SW480 (cell line): ENCODE measurements at regions not wholly inside any gene's neighbourhood (a gene's known extent, or its start where the extent isn't known, plus 50 kb on each side); places are given as distances from the start of the nearest gene placed in this dataset.
"Not testable (repeated sequence)": the region's sequence is repeated elsewhere in the genome, so short reads cannot be mapped to it uniquely, and the experiment has no call there.

Experiments
- DNase-seq: peaks from one replicate; pipeline ENCODE4 v3.0.0-alpha.2; 2016; ENCODE audit warnings: low spot score

- DNase-seq = no peak
Observed at GRCh38 chr2:215831296-215831913, 181.9 kb downstream of the MREG start.

DNA sequence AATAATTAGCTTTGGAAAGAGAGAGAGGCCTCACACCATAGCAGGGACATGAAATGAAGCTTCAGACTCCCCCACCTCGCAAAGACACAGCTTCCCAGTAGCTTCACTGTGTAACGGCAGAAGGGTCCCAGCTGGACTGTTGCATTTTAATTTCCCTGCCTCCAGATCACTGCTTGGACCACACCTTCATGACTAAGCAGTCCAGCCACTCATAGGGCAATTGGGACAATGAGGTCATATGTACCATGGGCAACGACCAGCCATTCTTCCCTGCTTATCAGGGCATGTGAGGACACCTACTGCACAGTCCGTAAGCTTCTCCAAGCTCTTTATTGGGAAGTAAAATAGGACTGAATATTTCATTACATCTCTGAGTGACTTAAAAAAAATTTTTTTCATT is 183.0 kb downstream of the MREG start:
- DNase-seq = peak; percentile 63

GRCh38 chr2:215829261-215829660 is 184.1 kb downstream of the MREG start:
- no peak for DNase-seq

DNA sequence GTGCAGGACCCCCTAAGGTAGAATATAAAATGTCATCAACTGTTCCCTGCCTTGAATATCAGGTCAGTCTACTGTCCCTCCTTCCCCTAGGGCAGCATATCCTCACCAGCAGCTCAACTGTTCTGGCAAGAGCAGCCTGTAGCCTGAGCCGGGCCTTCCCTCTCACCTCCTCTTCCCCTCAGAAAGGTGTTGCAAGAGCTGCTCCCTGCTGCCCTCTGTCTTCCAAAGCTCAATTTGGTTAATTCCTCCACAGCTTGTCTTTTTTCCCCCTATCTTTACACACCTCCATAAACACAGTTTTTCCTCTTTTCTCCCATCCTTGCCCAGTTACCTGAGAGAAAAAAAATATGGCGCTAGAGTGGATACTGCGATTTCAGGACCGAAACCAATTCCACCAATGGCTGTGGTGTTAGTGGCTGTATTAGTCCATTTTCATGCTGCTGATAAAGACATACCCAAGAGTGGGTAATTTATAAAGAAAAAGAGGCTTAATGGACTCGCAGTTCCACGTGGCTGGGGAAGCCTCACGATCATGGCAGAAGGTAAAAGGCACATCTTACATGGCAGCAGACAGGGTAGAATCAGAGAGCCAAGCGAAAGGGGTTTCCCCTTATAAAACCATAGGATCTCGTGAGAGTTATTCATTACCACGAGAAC is 184.7 kb downstream of the MREG start:
- peak; percentile 68 for DNase-seq

DNA sequence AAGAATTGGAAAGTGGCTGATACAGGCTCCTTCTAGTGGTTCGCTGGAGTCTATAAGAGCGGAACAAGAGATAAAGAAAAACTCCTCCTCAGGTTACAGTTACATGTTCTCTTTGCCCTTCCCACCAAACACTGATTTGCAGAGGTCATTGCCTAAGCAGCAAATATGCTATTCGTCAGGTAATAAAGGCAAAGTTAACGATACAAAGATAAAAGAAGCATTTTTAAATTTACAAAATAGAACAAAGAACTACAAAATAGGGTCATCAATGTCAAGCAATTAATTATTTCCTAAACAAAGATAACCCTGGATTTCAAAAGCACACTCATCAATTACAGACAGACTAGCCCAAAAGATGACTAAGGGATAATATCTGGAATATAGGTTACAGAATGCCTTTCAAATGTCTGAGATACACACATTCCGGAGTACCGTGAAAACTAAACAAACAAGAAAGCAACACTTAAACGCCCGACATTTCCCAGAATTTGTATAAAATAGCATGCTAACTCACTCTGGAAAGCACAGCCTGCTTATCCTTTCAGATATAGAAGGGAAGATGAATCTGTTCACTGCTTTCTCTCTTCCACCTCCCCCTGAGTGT is 186.4 kb downstream of the MREG start:
- no peak for DNase-seq

DNA sequence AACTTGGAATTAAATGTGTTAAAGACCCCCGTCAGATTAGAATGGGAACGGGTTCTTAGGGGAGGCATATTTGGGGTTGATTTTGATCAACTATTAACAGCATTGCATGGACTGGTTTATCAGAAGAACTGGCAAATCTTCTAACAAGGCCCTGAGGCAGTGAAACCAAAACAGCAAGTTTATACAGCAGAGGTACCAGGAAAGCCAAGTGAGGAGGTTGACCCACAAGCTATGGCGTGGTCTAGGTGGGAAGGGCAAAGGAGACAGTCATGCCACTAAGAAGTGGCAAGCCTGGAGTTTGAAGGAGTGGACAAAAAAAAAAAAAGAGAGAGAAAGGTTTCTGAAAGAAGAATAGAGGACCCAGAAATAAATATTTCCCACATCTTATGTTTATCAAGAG is 187.0 kb downstream of the MREG start:
- no peak for DNase-seq

- no peak for DNase-seq
Observed at GRCh38 chr2:215825707-215826106, 187.6 kb downstream of the MREG start.

- DNase-seq = not testable (repeated sequence)
Observed at GRCh38 chr2:215821298-215821697, 192.1 kb downstream of the MREG start.

- DNase-seq = not testable (repeated sequence)
Observed at GRCh38 chr2:215819713-215820112, 193.6 kb downstream of the MREG start.

DNA sequence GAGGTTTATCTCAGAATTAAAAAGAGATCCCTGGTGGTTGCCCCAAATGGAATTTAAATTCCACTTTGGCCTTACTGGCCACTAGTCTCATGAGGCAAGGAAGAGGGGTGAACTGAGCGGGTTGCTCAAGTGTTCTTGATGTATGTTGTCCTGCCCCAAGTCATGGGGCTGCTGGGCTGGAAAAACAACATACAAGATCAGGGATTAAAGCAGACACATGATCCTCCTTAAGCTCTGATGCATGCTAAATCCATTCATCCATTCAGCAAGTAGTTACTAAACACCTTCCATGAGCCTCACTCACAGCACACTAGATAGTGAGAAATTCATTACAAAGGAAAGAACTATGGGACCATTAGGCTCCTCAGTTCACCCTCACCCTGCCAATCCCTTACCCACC is 196.3 kb downstream of the MREG start:
- DNase-seq = no peak

GRCh38 chr2:215816424-215816823 is 196.9 kb downstream of the MREG start:
- no peak for DNase-seq

GRCh38 chr2:215815960-215816359 is 197.4 kb downstream of the MREG start:
- no peak for DNase-seq

- DNase-seq = no peak
Observed at GRCh38 chr2:215812966-215813365, 200.4 kb downstream of the MREG start.

DNA sequence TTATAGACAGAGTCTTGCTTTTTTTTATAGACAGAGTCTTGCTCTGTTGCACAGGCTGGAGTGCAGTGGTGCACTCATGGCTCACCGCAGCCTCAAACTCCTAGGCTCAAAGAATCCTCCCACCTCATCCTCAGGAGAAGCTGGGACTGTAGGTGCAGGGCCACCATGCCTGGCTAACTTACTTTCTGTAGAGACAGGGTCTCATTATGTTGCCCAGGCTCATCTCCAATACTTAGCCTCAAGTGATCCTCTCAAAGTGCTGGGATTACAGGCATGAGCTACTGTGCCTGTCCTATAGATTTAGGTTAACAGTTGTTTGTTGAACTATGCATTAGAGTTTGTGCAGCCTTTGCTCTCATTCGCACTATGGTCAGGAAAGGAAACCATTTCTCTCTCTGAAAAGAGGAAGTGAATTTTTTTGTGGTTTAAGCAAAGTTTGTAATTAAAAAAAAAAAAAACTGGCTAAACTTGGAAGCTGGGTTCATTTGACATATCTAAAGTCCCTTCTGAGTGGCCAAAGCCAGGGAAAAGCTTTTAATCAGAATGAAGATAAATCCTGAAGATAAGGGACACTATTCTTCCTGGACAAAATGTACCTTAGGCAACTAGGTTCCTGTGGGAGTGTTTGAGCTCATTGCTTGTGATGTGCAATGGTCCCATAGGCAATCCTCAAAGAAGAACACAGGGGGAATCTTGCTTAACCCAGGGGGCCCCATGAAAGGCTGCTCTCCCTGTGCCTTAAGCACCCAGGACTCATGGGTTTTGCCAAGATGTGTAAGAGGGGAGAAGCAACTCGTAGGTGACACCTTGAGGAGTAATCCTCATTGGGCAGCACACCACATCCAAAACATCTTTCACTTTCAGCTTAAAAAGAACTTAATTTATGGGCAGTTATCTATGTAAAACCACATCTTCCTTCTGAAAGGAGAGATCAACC is 201.7 kb downstream of the MREG start:
- DNase-seq = no peak

DNA sequence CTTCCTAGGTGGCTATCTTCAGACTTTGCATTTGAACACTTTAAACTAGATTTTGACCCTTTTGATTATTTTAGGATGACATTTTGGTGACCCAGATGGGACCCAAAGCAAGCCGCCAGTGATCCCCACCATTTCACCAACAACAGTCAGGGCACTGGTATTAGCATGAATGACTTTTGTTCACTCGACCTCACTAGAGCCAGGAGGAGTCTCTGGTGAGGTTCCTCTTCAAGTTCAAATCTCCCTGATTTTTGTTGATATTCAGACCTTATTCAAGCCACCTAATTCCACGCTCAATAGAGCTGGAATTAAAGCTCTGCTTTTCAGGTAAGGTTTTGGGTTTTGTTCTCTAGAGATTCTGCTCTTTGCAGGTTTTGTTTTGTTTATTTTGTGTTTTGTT is 202.3 kb downstream of the MREG start:
- no peak for DNase-seq

GRCh38 chr2:215808996-215809395 is 204.4 kb downstream of the MREG start:
- no peak for DNase-seq

DNA sequence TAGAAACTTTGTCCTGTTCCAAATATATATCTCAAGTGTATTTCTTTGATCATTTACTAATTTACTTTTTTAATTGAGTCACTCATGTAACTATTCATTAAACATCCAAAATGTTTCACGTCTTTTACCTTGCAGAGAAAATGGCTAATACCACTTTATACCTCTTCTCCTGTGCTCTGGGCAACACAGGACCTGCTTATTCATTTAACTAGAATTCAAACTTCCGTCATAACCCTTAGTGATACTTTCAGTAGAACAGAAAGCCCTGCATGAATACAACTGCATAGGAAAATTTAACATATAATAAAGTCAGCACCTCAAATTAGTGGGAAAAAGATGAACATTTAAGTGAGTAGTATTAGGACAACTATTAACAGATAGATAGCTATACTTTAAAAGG is 205.2 kb downstream of the MREG start:
- no peak for DNase-seq

DNA sequence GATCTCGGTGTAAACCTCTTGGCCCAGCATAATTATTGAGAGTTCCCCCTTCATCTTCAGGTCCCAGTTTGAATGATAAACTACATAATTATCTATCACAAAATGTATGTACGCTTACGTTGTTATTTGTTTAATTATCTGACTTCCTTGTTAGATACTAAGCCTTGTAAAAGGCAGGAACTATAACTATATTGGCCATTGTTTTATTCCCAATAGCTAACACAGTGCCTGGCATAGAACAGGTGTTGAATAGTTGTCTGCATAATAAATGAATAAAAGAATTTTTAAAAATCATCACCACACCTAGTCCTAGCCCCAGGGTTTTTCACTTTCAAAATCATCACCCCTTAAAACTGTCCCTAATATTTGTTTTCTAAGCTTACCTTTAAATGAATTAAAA is 207.9 kb downstream of the MREG start:
- no peak for DNase-seq

- no peak for DNase-seq
Observed at GRCh38 chr2:215803150-215803549, 210.2 kb downstream of the MREG start.

DNA sequence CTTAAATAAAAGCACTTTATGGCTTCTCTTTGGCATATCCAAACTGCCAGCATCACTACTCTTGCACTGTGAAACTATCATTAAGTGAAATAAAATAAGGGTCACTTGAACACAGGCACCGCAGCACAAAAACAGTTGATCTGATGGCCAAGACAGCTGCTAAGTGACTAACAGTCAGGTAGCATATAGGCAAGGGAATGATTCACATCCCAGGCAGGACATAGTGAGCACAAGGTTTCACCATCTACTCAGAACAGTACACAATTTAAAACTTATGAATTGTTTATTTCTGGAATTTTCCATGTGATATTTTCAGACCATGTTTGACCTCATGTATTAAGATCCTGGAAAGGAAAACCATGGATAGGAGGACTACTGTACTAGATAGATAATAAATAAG is 214.2 kb downstream of the MREG start:
- DNase-seq = no peak

GRCh38 chr2:215797676-215798075 is 215.7 kb downstream of the MREG start:
- DNase-seq = no peak

DNA sequence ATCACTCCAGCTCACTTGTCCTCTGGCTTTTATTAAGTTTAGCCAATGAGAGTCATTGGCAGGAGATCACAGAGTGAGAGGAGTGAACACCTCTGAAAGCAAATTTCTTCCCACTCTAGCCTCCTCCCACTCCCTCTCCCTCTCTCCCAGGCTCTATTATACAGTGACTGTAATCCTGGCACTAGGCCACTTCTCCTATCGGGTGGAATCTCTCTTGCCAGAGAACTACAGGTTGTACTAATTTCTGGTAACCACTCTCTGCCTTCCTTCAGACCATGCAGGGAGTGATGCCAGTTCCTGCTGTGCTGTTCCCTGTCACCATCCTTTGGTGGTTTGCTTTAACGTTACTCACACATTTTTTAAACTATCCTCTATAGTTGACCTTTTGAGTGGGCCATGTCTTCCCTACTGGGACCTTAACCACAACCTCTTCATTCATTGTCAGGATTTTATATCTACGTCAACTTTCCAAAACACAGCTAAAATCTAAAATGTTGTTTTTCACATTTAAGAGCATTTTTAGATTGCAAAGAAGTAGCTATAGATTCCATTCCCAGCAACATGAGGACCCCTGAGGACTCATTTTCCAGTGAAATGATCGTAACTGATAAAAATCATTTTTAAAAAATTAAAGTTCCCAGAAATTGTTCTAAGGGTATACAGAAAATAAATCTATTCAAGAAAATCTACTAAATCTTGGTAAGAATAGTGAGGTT is 217.1 kb downstream of the MREG start:
- no peak for DNase-seq
